ENCODE measurements at regions not wholly inside any gene's neighbourhood (a gene's known extent, or its start where the extent isn't known, plus 50 kb on each side); places are given as distances from the start of the nearest gene placed in this dataset.

DNA sequence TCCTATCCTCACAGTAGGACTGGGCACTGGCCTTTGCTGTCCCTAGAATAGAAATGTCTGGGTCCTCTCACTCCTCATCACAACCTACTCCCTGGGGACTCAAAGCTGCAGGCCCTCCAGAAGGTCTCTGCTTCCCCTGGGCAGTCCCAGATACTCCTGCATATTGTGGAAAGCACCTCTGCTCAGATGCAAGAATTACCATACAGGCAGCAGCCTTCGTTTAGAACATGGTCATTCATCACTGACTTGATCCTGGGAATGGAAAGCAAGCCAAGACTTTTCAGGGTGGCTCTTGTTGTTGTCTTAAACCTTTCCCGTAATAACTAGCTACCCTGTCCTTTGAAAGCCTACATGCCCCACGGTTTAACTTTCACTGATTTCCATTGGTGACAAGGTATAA, 53.1 kb upstream of the NPAS2 start:
- DNase-seq: no peak

DNA sequence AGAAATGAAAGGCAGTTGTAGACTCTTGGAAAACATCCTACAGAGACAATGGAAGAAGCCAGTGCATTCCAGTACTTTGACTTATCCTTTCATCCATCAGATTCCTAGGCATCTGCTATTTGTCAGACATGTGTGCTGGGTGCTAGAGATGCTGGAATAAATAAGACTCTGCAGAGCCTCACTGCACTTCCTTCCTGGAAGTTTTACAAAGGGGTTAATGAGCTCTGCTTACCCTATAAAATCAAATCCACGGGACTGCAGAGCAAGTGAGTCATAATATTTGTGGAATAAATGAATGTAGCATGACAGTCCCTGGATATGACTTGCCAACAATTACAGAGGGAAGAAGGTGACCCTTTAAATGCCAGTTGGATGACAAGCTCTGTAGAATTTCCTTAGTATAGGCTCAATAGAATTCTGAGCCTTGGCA, 52.7 kb upstream of the NPAS2 start:
- no peak for DNase-seq

DNA sequence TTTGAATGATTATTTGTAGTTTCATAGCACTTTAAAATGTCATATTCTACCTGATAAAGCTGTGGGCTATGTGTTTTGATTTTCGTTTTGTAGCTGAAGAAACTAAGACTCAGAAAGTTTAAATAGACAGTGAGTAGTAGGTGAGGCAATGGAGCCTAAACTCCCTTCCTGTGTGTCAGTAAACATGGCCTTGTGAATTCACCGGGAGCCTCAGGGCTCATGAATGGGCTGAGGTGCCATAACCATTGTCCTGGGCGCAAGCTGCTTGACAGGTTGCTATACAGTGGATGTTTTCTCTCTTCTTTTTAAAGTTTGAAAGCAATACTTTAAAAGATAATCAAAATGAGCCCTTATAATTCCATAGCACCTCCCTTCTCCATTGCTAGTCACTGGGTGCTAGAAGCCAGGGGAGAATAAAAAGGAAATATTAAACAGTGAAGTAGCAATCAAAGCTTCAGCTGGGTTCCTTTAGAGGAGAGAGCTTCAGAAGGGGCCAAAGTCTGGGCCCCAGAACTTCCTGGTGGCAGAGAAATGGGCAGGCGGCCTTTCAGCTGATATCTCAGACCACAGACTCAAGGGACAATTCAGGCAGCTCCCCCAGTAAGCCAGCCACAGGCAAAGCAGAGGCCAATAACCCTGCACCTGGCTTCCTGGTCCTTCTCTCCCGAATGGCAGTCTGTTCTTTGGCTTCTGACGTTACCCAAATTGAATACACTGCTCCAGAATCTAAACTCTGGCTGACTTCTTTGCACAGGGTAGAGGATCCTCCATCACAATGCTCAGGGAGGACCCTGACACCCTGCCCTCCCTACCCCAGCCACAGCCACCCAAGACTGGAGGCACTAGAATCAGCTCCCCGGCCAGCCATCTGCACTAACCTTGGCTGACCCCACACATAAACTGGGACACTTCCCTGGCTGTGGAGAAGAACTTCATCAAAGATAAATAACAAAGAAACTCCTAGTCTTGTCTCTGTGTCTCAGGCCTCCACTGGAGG, 51.8 kb upstream of the NPAS2 start:
- DNase-seq: no peak
